ENCODE measurements at regions not wholly inside any gene's neighbourhood (a gene's known extent, or its start where the extent isn't known, plus 50 kb on each side); places are given as distances from the start of the nearest gene placed in this dataset.
"Not testable (repeated sequence)": the region's sequence is repeated elsewhere in the genome, so short reads cannot be mapped to it uniquely, and the experiment has no call there.

DNA sequence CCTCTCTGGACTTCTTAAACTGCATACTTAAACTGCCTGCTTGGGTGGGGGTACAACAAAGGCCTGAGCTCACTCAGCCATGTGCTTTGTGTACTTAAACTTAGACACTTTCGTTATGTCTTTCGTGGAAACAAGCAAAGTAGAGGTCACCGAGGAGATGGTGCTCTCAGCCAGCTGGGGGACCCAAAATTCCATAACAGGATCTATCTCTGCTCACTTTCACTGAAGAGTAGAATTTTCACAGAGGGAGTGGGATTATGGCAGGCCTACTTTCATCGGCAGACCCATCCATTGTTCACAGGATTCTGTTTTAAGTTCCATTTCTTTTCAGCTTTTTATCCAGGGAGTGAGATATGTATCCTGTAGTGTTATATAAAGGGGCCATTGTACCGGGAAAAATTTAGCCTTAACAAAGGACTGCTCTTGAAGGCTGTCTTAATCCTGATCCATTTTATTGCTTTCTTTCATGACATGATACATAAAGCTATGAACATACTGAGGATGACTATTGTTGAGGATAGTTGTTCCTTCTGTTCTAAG is 370.0 kb upstream of the GHITM start:
- DNase-seq: no peak

DNA sequence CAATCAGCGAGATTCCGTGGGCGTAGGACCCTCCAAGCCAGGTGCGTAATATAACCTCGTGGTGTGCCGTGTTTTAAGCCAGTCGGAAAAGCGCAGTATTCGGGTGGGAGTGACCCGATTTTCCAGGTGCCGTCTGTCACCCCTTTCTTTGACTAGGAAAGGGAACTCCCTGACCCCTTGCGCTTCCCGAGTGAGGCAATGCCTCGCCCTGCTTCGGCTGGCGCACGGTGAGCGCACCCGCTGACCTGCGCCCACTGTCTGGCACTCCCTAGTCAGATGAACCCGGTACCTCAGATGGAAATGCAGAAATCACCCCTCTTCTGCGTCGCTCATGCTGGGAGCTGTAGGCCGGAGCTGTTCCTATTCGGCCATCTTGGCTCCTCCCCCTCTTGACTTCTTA is 352.6 kb upstream of the GHITM start:
- not testable (repeated sequence) for DNase-seq

DNA sequence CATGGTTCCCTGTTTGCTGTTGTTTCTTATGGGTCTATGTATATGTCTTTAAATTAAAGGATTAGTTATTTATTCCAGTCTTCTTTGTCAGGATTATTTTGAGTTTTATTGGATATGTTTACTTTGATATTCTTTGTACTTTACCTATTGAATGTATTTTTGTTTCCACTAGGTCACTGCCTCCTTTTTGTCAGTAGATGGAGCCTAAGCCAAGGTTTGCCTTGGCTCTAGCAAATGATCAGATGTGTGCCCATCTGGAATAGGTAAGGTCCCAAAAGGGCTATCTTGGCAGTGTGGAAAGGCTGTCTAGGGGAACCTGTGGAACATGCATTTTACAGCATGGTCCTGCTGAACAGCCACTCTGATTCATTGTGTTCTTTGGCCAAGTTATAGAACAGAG is 337.3 kb upstream of the GHITM start:
- no peak for DNase-seq

DNA sequence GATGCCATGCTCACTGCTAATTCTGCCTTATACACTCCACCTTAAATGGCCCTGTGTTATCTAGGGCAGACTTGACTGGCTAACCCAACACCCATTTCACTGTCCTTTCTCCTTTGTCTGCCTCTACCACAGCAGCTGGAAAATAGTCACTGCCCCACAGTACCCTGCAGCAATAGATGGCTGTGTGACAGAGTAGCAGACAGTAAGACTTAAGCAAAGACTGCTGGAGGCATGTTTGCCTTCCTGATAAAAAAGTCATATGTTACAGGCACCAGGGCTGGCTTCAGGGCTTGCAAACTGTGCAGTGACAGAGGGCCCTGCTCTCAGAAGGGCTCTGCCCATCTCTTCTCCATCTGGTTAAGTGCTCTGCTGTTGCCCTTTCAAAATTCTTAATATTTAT is 332.6 kb upstream of the GHITM start:
- DNase-seq: no peak

DNA sequence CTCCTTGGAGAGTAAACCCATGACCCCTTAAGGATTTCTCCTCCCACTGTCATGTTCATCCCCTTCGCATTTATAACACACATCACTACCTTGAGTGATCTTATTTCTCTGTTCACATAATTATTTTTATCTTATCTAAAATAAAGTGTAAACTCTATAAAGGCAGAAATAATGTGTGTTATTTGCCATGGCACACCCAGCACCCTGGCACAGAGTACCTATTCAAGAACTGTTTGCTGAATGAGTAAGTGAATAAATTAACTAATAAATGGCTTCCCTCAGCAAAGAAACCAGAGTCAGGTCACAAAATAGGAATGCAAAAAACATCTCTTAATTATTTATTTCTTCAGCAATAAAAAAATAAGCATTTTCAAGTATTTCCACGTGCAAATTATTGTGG is 330.3 kb upstream of the GHITM start:
- no peak for DNase-seq

DNA sequence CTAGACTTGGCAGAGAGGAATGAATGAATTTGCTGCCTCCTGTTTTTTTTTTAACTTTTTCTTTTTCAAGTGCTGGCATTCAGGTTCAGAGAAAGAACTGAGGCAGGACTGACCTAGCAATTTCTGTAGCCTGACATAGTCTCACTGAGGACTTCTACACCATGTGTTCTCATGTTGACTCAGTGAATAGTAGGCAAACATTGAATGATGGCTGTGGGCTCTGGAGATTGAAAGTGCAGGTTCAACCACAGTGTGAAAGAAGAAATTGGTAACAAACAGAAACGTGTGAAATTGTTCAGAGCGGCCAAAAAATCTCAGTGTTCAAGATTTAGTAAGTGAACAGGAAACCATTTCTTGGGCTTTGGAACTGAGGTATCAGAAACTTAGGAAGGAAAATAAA is 322.4 kb upstream of the GHITM start:
- no peak for DNase-seq

DNA sequence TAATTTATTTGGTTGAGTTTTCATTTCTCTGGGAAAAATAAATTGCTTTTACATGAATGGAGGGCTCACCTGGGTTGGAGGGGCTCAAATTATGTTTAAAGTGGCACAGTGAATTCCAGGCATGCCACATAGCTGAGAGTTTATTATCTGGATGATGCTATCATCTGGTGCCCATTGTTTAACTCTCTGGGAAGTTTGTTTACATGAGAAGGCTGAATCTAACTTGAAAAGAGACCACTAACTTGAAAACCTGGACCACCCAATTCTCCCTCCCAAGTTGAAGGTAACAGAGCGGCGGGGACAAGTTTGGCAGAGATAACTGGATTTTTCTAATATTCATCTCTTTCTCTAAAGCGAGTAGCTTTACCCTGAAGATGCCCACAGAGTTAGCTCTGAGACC is 321.5 kb upstream of the GHITM start:
- DNase-seq: no peak

DNA sequence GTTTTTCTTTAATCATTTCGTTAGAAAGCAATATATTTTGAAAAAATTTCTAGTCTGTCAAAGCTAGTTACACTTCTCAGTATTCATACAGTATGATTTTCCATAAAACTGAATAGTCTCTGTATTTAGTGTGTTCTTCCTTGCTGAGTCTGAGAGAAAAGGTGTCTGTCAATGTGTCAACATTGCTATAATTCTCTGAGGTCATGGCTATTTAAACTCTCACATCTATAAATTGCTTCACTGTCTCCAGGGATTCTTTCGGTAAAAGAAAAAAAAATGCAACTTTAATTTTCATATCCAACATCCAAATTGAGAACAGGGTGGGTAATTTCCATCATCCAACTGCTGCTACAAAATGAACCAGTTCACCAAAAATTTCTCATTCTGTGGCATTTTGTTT is 319.7 kb upstream of the GHITM start:
- DNase-seq: no peak

DNA sequence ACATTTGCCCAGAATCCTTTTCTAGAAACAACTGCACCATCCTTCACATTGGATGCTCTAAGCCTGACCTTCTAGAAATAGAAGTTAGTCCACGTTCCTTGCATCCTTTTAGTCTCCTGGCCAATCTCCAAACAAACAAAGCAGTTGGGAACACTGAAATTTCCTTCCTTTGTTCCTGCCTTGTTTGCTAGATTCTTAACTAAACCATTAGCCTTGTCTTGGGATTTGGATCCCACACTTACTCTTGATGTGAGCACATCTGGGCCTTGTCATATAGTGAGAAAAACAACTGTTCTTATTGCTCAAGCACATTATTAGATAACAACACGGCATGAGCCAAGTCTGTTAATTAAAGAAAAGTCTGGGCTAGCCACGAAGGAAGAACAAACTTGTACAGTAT is 319.3 kb upstream of the GHITM start:
- DNase-seq: no peak

DNA sequence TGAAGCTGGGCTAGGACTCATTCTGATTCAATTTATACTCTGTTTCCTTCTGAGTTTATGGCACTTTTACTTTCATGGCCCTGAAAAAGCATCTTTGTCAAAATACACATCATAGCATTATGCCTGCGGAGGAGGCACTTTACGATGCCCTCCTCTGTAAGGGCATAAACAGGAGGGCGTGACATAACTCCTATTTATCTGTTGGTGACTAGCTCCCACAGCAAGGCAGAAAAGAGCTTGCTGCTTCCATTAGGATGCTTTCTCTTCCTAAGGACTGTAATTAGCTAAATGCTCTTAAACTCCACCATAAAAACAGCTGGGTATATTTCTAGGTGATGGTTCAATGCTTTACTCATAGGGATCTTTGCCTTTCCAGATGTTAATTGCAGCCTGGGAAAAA is 315.2 kb upstream of the GHITM start:
- no peak for DNase-seq

DNA sequence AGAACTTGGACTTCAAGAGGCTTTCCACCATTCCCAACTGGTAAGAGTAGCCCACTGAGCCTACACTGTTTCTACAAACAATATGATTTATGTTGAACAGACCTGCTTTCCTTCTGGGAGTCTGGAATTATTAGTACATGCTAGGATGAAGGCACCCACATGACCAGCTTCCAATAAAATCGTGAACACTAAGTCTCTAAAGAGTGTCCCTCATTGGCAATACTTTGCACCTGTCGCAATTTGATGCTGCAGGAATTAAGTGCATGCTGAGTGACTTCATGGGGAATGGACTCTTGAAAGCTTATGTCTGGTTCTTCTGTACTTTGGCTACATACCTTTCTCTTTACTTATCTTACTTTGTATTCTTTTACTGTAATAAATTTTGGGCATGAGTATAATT is 305.2 kb upstream of the GHITM start:
- DNase-seq: no peak

DNA sequence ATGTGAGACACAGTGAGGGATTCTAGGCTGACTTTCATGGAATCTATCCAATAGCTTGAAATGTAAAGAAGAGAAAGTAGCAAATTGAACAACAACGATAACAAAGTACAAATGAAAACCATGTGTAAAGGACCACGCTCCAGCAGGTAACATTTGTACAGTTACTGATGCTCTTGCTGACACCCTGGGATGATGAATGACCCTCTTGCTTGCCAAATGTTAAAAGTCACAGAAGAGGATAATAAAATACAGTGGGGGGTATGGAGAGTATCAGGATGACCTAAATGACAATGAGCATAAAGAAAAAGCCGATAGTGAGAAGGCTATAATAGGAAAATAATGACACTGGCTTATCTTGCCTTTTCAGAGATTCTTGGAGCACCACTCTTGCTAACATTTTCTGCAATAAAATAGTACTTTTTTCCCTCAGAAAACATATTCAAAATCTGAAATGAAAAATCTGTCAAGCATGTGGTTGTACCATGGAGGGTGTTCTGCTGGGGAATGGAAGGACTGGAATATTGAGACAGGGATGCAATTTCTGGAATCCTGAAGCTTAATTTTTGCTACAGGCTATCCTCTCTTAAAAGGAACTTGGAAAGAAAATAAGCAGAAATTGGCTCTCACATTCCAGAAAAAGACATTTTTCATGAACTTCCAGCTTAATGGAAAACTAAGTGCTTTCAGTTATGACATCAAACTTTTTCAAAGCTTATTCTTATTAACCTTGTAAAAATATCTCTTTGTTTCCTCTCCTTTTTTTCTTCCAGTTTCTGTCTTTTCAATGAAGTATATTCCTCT is 303.2 kb upstream of the GHITM start:
- no peak for DNase-seq

DNA sequence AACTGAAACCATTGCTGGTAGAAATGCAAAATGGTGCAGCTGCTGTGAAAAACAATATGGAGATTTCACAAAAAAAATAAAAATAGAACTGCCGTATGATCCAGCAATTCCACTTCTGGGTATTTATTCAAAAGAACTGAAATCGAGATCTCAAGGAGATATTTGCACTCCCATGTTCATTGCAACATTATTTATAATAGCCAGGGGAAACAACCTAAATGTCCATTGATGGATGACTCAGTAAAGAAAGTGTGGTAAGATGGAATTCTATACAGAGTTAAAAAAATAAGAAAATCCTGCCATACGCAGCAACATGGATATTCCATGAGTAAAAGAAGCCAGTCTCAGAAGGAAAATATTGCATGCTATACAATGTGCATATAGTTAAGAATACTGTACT is 290.6 kb upstream of the GHITM start:
- no peak for DNase-seq

DNA sequence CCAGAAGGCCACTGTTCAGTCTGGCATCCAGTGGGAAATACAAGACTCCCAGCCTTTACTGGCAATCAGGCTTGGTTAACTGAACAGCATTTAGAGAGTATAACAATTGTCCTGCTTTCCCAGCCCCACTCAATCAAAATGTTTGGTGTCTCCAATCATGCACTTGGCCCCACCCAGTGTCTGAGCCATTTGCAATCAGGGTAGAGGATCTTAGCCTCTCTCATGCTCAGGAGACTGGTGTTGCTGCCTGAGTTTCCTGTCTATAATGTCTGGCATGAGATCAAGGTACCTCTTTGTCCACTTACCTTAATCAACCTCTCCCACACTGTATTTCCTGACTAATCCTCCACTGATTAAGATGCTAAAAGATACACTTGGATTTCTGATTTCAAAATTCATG is 290.2 kb upstream of the GHITM start:
- no peak for DNase-seq

DNA sequence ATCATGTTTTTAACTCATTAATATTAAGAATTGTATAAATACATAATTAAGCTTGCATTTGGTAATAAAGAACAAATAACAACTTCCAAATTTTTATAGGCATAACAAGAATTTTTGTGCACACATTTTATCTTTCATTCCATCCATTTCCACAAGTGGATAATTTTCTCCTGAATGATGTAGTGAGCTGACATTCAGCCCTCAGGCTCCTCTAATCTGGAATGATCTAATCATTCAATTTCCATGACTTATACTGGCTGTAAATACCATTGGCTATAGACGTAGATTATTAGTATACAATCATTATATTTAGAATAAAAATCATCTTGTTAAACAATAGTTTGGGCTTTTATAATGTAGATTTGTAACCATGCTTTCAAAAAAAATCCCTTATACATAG is 287.2 kb upstream of the GHITM start:
- no peak for DNase-seq

DNA sequence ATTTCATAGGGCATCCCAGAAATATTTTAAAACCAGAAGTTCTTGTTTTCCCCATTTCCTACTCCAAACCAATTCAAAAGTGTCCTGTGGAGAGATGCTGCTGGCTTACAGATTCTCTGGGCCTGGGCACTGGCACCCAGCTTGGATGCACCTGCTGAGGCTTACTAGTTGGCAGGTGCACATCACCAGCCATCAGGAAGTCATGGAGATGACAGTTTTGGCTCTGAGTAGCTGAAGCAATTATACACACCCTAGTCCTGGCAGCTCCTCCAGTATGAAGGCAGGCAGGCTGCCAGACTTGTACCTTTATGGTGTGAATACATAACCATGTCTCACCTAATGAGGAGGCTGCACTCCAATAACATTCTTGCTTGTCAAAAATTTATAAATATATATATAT is 276.6 kb upstream of the GHITM start:
- no peak for DNase-seq

DNA sequence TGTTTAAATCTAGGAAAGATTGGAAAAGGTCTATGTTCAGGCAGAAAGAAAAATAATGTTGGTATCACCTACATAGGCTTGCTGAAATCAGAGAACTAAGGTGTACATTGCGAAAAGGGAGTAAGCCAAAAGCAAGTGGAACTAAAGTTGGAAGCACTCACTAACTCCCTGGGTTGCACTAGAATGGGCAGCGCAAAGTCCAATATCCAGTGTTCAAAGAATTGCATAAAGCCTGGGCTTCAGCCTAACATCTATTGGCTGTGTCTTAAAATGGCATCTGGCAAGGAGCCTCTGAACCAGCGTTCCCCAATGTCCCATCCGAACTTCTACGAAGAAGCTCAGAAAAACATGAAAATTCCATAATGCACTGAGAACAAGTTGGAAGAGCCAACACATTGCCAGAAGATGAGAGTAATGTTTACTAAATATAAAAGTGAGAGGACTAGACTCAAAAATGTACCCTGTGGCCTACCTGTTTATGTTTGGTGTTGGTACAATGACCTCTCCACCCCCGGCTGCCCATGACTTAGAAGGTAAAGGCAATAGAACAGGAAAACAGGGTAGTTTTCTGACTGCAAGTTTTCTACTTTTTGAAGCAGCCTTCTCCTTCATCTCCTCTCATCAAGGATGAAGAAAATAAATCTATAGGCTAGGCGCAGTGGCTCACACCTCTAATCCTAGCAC is 275.9 kb upstream of the GHITM start:
- DNase-seq: no peak

DNA sequence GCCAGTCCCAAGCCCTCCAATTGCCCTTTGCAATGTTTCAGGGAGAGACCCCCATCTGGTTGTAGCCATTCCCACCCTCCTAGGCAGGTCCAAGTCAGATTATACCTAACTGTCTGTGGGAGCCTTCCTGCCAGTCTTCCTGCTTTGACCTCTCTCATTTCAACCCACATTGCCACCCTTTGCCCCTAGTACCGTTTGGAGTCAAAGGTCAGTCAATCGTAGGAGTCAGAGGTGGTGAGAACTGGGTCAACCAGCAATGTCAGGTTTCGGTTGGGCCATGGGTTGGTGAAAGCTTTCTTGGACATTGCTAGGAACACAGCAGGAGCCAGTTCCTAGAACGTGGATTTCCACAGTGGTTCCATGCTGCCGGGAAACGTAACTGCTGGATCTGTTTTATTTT is 269.4 kb upstream of the GHITM start:
- no peak for DNase-seq

DNA sequence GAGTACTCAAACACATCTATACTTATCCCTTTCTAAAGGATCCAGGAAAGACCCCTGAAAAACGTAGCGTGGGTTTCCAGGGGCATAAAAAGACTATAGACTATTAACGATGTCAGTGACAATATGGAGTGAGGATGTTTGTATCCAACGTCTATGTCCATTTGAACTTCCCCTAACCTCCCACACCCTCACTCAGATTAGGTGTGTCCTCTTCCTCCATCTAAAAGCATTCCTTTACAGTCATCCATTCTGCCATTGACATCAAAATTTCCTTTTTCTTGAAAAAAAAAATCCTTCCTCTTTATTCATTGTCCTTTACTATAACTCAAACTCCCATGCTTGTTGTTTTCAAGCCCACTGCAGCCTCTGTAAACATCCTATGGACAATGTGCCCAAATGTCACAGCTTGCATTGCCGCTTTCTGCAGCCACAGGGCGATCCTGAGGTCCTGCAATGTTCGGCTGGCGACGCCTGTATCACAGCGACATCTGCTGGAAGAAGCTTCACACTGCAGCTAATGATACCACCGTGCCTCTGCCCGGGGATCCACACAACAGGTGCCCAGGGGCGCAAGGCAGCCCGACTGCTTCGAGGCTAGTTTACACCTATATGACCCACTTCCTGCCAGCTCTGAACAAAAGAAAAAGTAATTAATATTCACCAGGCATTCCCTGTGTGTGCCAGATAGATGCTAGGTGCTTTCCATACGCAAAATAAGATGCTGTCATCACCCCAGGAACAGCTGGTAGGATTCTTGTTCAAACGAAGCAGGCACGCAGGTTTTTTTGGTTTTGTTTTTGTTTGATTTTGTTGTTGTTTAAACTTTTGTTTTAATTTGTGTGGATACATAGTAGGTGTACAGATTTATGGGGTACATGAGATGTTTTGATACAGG is 267.9 kb upstream of the GHITM start:
- DNase-seq: peak; percentile 63

DNA sequence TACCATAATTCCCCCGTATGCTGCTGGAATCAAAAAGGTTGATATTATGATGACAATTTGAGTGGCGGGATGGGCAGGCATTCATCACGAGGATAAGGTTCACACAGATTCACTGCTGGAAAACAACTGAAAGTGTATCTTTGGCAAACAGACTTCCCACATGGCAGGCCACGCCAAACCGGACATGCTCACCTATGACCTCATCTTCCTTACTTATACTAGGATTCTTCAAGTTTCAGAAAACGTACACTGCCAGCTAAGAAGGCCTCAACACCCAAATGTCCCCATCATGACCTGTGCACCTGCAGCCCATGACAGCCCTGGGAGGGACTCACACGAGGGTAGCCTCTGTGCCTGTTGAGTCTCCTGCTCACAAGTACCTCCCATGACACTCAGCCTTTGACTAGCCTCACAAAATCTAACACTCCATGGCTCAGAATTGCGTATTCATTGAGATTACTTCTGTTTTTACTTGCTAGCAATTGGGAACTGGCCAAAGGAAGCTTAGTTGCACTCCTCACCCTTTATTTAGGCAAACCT is 259.0 kb upstream of the GHITM start:
- DNase-seq: no peak

DNA sequence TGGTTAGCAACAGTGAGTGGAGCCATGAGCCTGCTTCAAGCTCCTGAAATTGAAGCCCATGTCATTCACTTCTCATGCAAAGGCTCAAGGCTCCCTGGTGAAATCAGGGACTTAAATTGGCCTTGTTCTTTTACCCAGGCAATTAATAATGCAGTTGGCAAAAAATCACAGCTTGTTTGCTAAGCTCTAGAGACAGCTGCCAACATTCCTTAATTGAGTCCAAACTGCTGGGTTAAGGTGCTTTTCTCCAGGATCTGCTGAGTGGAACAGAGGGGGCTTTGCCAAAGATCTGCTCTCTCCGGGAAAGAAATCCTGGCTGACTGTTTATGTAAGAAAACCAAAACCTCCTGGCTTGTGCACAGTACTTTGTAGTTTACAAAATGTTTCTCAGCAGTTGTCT is 257.6 kb upstream of the GHITM start:
- no peak for DNase-seq

DNA sequence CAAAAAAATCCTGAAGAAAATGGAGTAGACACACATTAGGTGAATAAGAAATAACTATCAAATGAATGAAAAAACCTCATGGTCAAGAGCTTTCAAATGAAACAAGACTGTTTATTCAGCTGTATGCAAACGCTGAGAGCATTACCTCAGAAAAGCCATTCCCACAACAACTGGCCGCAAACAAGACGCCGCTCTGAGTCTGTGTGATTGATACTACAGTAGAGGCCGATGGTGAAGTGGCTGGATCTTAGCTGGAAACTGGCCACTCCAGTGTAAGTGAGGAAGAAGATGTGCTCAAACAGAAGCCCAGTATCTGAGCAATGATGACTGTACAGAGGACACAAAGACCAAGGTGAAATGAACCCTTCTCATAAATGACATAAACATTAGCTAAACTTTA is 252.4 kb upstream of the GHITM start:
- DNase-seq: no peak

DNA sequence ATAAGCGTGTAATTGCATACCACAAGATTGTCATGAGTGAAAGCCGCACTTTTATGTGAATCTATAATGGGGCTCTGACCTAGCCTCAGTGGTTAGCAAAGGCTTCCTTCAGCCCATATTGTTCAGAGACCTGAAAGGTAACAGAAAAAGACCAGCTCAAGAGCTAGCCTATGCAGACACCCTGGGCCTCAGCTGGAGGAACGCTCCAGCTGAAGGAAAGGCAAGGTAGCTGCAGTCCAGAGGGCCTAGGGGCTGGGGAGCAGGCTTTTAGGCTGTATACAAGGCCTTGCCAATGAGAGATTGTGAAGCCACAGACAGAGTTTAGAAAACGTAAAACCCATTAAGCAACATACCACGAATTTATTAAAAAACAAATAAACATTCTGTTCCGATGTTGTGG is 246.6 kb upstream of the GHITM start:
- no peak for DNase-seq
